GM12874 (cell line): ENCODE measurements at regions not wholly inside any gene's neighbourhood (a gene's known extent, or its start where the extent isn't known, plus 50 kb on each side); places are given as distances from the start of the nearest gene placed in this dataset.

Source experiments
- CTCF ChIP-seq: IDR thresholded peaks from 2 replicates; pipeline ENCODE4 v1.5.1; 2011; ENCODE audit warnings: low read depth, mild to moderate bottlenecking, control low read depth, low read length, moderate library complexity; ENCODE audit not compliant: insufficient read depth

DNA sequence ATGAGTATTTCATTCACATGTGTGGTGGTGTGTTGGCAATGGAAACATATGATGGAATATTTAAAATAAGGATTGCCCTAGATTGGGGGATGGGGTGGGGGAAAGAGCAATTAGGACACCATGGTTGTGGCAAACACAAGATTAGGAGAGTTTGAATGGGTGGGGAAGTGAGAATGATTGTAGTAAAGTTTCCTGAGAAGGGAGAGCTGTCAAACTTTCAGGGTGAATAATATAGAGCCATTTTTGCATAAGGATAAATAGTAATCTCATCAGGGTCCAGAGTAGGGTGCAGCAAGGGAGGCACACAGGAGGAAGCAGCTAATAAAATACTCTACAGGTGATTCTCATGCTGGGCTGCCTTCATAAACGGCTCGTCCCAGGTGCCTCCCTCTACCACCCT is 294.9 kb upstream of the MARCKS start:
- no peak for TF ChIP-seq CTCF

GRCh38 chr6:113564371-113565171 is 292.6 kb upstream of the MARCKS start:
- no peak for TF ChIP-seq CTCF

GRCh38 chr6:113565306-113565705 is 291.8 kb upstream of the MARCKS start:
- TF ChIP-seq CTCF: no peak

DNA sequence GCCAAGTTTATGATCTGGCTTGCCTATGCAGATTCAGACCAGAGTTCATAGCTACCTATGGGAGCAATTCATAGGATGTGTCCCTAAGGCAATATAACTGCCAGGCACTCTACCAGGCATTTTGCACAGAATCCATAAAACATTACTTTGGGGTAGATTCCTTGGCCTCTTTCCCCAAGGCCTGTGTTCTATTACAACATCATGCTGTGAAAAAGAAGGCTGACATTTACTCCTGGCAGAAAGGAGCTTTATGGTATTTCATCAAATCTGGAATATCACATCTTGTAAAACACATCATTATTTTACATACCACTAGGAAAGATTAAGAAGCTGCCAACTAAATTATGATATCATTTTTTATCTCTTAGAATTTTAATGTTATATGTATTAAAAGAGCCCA is 287.0 kb upstream of the MARCKS start:
- TF ChIP-seq CTCF: no peak

DNA sequence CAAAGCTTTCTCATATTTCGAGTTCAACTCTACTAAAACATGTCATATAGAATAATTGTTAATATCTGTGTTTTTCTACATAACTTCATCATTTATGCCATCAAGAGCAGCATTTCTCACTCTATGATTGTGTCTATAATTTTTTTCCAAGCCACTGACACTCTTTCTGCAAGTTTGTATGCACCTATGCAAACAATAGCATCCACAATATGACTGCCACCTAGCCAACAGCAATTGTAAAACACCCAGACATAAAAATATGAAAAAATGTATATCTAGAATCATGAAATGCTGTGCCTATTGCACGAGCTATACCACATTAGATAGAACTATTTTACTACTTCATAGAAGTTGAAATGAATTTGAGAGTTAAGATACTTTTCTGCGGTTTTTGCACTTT is 286.5 kb upstream of the MARCKS start:
- no peak for TF ChIP-seq CTCF

DNA sequence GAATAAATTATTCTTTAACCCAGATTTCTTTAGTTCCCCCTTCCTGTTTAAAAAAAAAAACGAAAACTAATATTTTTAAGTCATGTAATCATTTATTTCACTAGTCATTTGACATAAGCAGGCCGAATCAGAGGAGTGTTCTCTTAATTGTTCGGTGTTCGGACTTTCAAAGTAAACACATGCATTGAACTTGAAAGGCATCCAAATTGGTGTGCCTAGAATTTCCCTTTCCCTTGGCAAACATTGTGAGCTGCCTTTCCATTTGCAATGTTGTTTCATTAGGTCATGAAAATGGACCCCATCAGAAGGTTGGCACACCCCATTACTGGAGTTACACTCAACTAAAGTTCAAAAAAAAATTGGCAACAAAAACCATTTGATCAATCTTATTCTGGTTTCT is 283.0 kb upstream of the MARCKS start:
- no peak for TF ChIP-seq CTCF

DNA sequence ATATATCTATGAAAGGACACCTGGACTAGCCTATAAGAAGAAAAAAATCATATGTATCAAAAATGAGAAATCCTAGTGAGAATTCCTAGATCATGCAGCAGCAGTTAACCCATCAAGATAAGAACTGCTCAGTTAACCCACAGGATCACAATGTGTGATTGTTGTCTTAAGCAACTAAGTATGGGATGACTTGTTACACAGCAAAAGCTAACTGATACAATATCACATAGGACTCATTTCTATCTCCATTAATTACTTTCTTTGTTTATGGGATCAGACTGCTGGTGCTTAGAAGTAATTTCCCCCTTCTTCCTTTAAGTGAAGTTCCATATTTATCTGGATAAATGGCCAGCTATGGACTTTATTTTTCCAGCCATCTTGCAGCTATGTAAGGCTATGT is 280.8 kb upstream of the MARCKS start:
- no peak for TF ChIP-seq CTCF
